GM12878 (cell line): ENCODE measurements at regions not wholly inside any gene's neighbourhood (a gene's known extent, or its start where the extent isn't known, plus 50 kb on each side); places are given as distances from the start of the nearest gene placed in this dataset.

Experiments used
- EP300 ChIP-seq, 2 experiments: fragments of 150-350 bp in 1 of 2; IDR thresholded peaks; 2 replicates each; pipeline ENCODE4 v1.6.1; 2011 to 2012; ENCODE audit warnings: low read depth in 2 of 2, low read length in 2 of 2, borderline replicate concordance in 1 of 2, improper control_type of control experiment in 1 of 2, inconsistent platforms in 1 of 2; ENCODE audit not compliant: control insufficient read depth in 1 of 2
- SIX5 ChIP-seq: IDR thresholded peaks from 2 replicates; pipeline ENCODE4 v1.6.1; 2011; ENCODE audit warnings: mild to moderate bottlenecking, low read depth, low read length, moderate library complexity; ENCODE audit not compliant: severe bottlenecking
- STAT3 ChIP-seq: IDR thresholded peaks from 2 replicates; pipeline ENCODE4 v1.6.1; 2011; ENCODE audit warnings: low read depth, low read length, improper control_type of control experiment
- YY1 ChIP-seq: IDR thresholded peaks from 2 replicates; pipeline ENCODE4 v1.6.1; 2011; ENCODE audit warnings: low read depth, mild to moderate bottlenecking, low read length
- TF ChIP-seq, protein P1 (sequence below): fragments of 450-650 bp; IDR thresholded peaks from 2 replicates; pipeline ENCODE4 v1.6.1; 2017; ENCODE audit warnings: mild to moderate bottlenecking
- TF ChIP-seq, protein P2 (sequence below), 3 experiments: IDR thresholded peaks in 2 of 3; conservative IDR thresholded peaks in 1 of 3; 2 replicates each; pipeline ENCODE4 v1.5.1; 2011; ENCODE audit warnings: low read depth in 3 of 3, low read length in 3 of 3, mild to moderate bottlenecking in 3 of 3, control low read depth in 2 of 3, moderate library complexity in 2 of 3, inconsistent platforms in 1 of 3, mixed read lengths in 1 of 3; ENCODE audit not compliant: control insufficient read depth in 2 of 3, insufficient read depth in 1 of 3; ENCODE audit errors: extremely low read depth in 1 of 3
- TF ChIP-seq, protein P3 (sequence below): fragments of 450-650 bp; IDR thresholded peaks from 2 replicates; pipeline ENCODE4 v1.6.1; 2016; ENCODE audit warnings: mild to moderate bottlenecking

DNA sequence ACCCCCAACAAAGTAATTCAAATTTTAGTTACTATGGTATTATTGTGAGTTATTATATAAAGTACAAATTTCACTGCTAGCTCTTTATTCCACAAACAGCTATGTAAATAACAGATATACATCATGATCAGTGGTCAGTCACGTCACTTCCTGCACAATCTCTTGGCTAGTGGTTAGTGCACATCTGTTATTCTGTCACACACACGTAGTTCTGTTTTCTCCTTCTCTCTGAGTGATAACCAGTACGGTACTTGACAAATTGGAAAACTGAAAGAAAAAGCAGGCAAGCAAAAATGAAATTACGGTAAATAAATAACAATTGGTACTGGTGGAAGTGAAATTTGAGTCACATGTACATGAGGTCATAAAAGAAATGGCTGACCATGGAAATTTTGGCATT is 728.7 kb downstream of the CCDC85A start:
- TF ChIP-seq, protein P1, sequence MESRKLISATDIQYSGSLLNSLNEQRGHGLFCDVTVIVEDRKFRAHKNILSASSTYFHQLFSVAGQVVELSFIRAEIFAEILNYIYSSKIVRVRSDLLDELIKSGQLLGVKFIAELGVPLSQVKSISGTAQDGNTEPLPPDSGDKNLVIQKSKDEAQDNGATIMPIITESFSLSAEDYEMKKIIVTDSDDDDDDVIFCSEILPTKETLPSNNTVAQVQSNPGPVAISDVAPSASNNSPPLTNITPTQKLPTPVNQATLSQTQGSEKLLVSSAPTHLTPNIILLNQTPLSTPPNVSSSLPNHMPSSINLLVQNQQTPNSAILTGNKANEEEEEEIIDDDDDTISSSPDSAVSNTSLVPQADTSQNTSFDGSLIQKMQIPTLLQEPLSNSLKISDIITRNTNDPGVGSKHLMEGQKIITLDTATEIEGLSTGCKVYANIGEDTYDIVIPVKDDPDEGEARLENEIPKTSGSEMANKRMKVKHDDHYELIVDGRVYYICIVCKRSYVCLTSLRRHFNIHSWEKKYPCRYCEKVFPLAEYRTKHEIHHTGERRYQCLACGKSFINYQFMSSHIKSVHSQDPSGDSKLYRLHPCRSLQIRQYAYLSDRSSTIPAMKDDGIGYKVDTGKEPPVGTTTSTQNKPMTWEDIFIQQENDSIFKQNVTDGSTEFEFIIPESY = no peak
- no peak for TF ChIP-seq SIX5
- no peak for TF ChIP-seq YY1
- TF ChIP-seq STAT3 = no peak
- TF ChIP-seq, protein P2, sequence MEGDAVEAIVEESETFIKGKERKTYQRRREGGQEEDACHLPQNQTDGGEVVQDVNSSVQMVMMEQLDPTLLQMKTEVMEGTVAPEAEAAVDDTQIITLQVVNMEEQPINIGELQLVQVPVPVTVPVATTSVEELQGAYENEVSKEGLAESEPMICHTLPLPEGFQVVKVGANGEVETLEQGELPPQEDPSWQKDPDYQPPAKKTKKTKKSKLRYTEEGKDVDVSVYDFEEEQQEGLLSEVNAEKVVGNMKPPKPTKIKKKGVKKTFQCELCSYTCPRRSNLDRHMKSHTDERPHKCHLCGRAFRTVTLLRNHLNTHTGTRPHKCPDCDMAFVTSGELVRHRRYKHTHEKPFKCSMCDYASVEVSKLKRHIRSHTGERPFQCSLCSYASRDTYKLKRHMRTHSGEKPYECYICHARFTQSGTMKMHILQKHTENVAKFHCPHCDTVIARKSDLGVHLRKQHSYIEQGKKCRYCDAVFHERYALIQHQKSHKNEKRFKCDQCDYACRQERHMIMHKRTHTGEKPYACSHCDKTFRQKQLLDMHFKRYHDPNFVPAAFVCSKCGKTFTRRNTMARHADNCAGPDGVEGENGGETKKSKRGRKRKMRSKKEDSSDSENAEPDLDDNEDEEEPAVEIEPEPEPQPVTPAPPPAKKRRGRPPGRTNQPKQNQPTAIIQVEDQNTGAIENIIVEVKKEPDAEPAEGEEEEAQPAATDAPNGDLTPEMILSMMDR (IDR thresholded peaks at IDR 0.05 in 2 of 3, conservative IDR thresholded peaks at IDR 0.05 in 1 of 3; ENCODE audit: control insufficient read depth in 2 of 3, extremely low read depth in 1 of 3, insufficient read depth in 1 of 3, low read depth in 3 of 3, low read length in 3 of 3) = no peak
- no peak for TF ChIP-seq EP300 (IDR thresholded peaks at IDR 0.05; ENCODE audit: borderline replicate concordance in 1 of 2, control insufficient read depth in 1 of 2, low read depth in 2 of 2, low read length in 2 of 2)
- TF ChIP-seq, protein P3, sequence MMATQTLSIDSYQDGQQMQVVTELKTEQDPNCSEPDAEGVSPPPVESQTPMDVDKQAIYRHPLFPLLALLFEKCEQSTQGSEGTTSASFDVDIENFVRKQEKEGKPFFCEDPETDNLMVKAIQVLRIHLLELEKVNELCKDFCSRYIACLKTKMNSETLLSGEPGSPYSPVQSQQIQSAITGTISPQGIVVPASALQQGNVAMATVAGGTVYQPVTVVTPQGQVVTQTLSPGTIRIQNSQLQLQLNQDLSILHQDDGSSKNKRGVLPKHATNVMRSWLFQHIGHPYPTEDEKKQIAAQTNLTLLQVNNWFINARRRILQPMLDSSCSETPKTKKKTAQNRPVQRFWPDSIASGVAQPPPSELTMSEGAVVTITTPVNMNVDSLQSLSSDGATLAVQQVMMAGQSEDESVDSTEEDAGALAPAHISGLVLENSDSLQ = no peak
